OCI-LY1 (cell line): ENCODE measurements at regions not wholly inside any gene's neighbourhood (a gene's known extent, or its start where the extent isn't known, plus 50 kb on each side); places are given as distances from the start of the nearest gene placed in this dataset.

Experiments used
- EZH2 ChIP-seq: fragments of 200-600 bp; sonication (generic), shearing (Covaris generic); IDR thresholded peaks from 2 replicates; pipeline ENCODE4 v1.8.0; 2017; ENCODE audit warnings: borderline replicate concordance, mixed run types, mild to moderate bottlenecking, antibody characterized with exemption, low read length, moderate library complexity, mixed read lengths
- TF ChIP-seq, protein P1 (sequence below): fragments of 200-600 bp; sonication (generic), shearing (Covaris generic); IDR thresholded peaks from 2 replicates; pipeline ENCODE4 v1.5.1; 2017; ENCODE audit warnings: mild to moderate bottlenecking, antibody characterized with exemption, low read length, moderate library complexity, mixed read lengths

DNA sequence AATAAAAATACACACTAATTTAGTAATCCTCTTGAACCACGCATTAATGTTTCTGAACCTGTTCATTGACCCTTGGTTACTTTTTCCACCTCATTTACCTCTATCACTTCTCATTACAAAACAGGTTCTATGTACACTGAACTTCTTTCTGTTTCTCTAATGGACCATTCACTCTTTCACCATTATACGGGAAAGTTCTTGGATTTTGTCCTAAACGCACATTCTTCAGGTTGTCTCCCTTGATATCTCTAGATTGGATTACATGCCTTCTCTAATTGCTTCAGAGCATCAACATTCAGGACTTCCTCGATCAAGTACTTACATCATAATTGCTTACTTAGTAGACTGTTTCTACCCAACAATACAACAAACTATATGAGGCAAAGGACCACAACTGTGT is 359.4 kb upstream of the FSTL5 start:
- TF ChIP-seq EZH2 = no peak
- TF ChIP-seq, protein P1, sequence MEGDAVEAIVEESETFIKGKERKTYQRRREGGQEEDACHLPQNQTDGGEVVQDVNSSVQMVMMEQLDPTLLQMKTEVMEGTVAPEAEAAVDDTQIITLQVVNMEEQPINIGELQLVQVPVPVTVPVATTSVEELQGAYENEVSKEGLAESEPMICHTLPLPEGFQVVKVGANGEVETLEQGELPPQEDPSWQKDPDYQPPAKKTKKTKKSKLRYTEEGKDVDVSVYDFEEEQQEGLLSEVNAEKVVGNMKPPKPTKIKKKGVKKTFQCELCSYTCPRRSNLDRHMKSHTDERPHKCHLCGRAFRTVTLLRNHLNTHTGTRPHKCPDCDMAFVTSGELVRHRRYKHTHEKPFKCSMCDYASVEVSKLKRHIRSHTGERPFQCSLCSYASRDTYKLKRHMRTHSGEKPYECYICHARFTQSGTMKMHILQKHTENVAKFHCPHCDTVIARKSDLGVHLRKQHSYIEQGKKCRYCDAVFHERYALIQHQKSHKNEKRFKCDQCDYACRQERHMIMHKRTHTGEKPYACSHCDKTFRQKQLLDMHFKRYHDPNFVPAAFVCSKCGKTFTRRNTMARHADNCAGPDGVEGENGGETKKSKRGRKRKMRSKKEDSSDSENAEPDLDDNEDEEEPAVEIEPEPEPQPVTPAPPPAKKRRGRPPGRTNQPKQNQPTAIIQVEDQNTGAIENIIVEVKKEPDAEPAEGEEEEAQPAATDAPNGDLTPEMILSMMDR = no peak
